ENCODE measurements at regions not wholly inside any gene's neighbourhood (a gene's known extent, or its start where the extent isn't known, plus 50 kb on each side); places are given as distances from the start of the nearest gene placed in this dataset.

DNA sequence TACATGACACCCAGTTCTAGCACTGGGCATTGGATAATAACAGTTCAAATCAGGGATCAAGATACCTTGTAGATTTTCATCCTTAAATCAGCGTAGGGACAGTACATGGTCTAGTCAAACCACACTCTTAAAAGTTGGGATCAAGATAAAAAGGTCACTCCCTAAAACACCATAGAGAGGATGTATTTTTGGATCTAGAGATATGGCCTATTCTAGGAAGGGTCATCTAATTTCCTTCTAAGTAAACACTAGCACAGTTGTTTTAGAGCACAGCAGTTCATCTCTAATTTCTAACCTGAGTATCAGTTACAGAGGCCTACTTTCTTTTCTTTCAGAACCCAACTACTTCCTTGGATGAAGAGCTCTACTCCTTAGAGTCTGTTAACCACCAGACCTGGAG lies 166.4 kb upstream of the GRIN3A start:
- TF ChIP-seq EZH2 (IDR thresholded peaks at IDR 0.05): no peak
- no peak for TF ChIP-seq POLR2AphosphoS5 (IDR thresholded peaks at IDR 0.05; ENCODE audit: borderline replicate concordance, low read depth, low read length)
- TF ChIP-seq FOXP2 (optimal IDR thresholded peaks at IDR 0.05; ENCODE audit: control extremely low read depth, extremely low read length, insufficient read depth): no peak

Measured in SK-N-MC (cell line).